IMR-90 (cell line): ENCODE measurements at regions not wholly inside any gene's neighbourhood (a gene's known extent, or its start where the extent isn't known, plus 50 kb on each side); places are given as distances from the start of the nearest gene placed in this dataset.
A peak's percentile ranks its signal among the peaks of the same experiment; 100 is the strongest.
"Not testable (repeated sequence)": the region's sequence is repeated elsewhere in the genome, so short reads cannot be mapped to it uniquely, and the experiment has no call there.

Experiments
- ATAC-seq: fragments of 200-7000 bp; cut with Tn5 transposase; 2 replicates; pipeline ENCODE4 v1.9.1; 2020; ENCODE audit warnings: low read depth, mild to moderate bottlenecking, moderate library complexity
- BruUV-seq: library from RNA; stranded (reverse); fragments of 400-500 nt; replicated peaks from 2 replicates; lab custom pipeline; 2021; lab: Mats Ljungman, UMichigan
- CTCF ChIA-PET: fragments of 300-600 bp; formaldehyde crosslinking; extraction: SDS; loops from one replicate; lab custom pipeline; 2021; ENCODE audit warnings: antibody characterized with exemption; lab: Yijun Ruan, JAX
- POLR2A ChIA-PET: fragments of 300-600 bp; sonication (Branson Sonifier 250); formaldehyde crosslinking; loops from one replicate; lab custom pipeline; 2022; ENCODE audit warnings: antibody characterized with exemption; ENCODE audit not compliant: unreplicated experiment; lab: Charles Lee
- DNase-seq: peaks from one replicate; pipeline ENCODE4 v3.0.0; 2013
- H2AFZ ChIP-seq: replicated peaks from 2 replicates; pipeline ENCODE3; 2013; ENCODE audit warnings: low read length, mild to moderate bottlenecking; ENCODE audit not compliant: poor library complexity
- H2AK5ac ChIP-seq: 2 replicates; pipeline ENCODE4 v1.6.1; 2013; ENCODE audit warnings: low read depth, low read length, inconsistent platforms
- H2AK9ac ChIP-seq: replicated peaks from 2 replicates; pipeline ENCODE3; 2013; ENCODE audit warnings: mild to moderate bottlenecking, low read depth, low read length, moderate library complexity; ENCODE audit not compliant: poor library complexity
- H2BK120ac ChIP-seq: 2 replicates; pipeline ENCODE4 v1.6.1; 2013; ENCODE audit warnings: low read depth, low read length, inconsistent platforms
- H2BK15ac ChIP-seq: 3 replicates; pipeline ENCODE4 v1.6.1; 2013; ENCODE audit warnings: low read depth, low read length, inconsistent platforms
- H2BK20ac ChIP-seq: 2 replicates; pipeline ENCODE4 v1.6.1; 2013; ENCODE audit warnings: low read depth, mild to moderate bottlenecking, inconsistent platforms, low read length, moderate library complexity
- H2BK5ac ChIP-seq: 2 replicates; pipeline ENCODE4 v1.6.1; 2013; ENCODE audit warnings: mild to moderate bottlenecking, low read depth, low read length, inconsistent platforms; ENCODE audit not compliant: poor library complexity, severe bottlenecking
- H3K14ac ChIP-seq: replicated peaks from 2 replicates; pipeline ENCODE4 v1.6.1; 2013; ENCODE audit warnings: low read depth, low read length, inconsistent platforms
- H3K18ac ChIP-seq: 2 replicates; pipeline ENCODE4 v1.6.1; 2013; ENCODE audit warnings: low read depth, low read length, control low read depth
- H3K23ac ChIP-seq: 2 replicates; pipeline ENCODE4 v1.6.1; 2013; ENCODE audit warnings: low read depth, low read length, inconsistent platforms
- H3K27ac ChIP-seq: 2 replicates; pipeline ENCODE4 v1.5.1; 2013; ENCODE audit warnings: mild to moderate bottlenecking, control low read depth, low read length; ENCODE audit not compliant: insufficient read depth
- H3K27me3 ChIP-seq: 2 replicates; pipeline ENCODE4 v1.6.1; 2013; ENCODE audit warnings: low read length; ENCODE audit not compliant: control insufficient read depth, insufficient read depth
- H3K36me3 ChIP-seq: 2 replicates; pipeline ENCODE4 v1.6.1; 2013; ENCODE audit warnings: low read length, mixed read lengths; ENCODE audit not compliant: control insufficient read depth, insufficient read depth
- H3K4ac ChIP-seq: 2 replicates; pipeline ENCODE4 v1.6.1; 2013; ENCODE audit warnings: low read depth, low read length, inconsistent platforms
- H3K4me1 ChIP-seq: 2 replicates; pipeline ENCODE4 v1.6.1; 2013; ENCODE audit warnings: low read length, mixed read lengths; ENCODE audit not compliant: control insufficient read depth, insufficient read depth
- H3K4me2 ChIP-seq: 2 replicates; pipeline ENCODE4 v1.6.1; 2013; ENCODE audit warnings: low read depth, mild to moderate bottlenecking, control low read depth, low read length, moderate library complexity
- H3K4me3 ChIP-seq: 2 replicates; pipeline ENCODE4 v1.5.1; 2013; ENCODE audit warnings: low read depth, mild to moderate bottlenecking, control low read depth, low read length, moderate library complexity; ENCODE audit not compliant: insufficient read depth
- H3K56ac ChIP-seq: 2 replicates; pipeline ENCODE4 v1.6.1; 2013; ENCODE audit warnings: low read length, inconsistent platforms; ENCODE audit not compliant: insufficient read depth; ENCODE audit errors: extremely low read depth
- H3K79me1 ChIP-seq, 2 experiments: 2 replicates each; pipeline ENCODE4 v1.6.1; 2013; ENCODE audit warnings: low read length in 2 of 2, inconsistent platforms in 1 of 2, low read depth in 1 of 2
- H3K9ac ChIP-seq: 2 replicates; pipeline ENCODE4 v1.6.1; 2013; ENCODE audit warnings: low read depth, low read length, control low read depth
- H3K9me1 ChIP-seq: 2 replicates; pipeline ENCODE4 v1.6.1; 2013; ENCODE audit warnings: low read length, inconsistent platforms; ENCODE audit not compliant: insufficient read depth
- H3K9me3 ChIP-seq: 2 replicates; pipeline ENCODE4 v1.6.1; 2013; ENCODE audit warnings: low read length; ENCODE audit not compliant: control insufficient read depth, insufficient read depth
- H4K20me1 ChIP-seq: 2 replicates; pipeline ENCODE4 v1.6.1; 2013; ENCODE audit warnings: low read length, inconsistent platforms; ENCODE audit not compliant: insufficient read depth
- H4K5ac ChIP-seq: 2 replicates; pipeline ENCODE4 v1.6.1; 2013; ENCODE audit warnings: mild to moderate bottlenecking, low read depth, low read length, control low read depth
- H4K8ac ChIP-seq, 2 experiments: 2 replicates each; pipeline ENCODE4 v1.6.1; 2013; ENCODE audit warnings: low read depth in 2 of 2, low read length in 2 of 2, control low read depth in 1 of 2, inconsistent platforms in 1 of 2
- H4K91ac ChIP-seq: 2 replicates; pipeline ENCODE4 v1.6.1; 2013; ENCODE audit warnings: low read depth, low read length, inconsistent platforms; ENCODE audit not compliant: insufficient read depth
- SMC3 ChIP-seq: fragments of 150-350 bp; IDR thresholded peaks from 2 replicates; pipeline ENCODE4 v1.6.1; 2016; ENCODE audit warnings: low read depth, mild to moderate bottlenecking, antibody characterized with exemption, low read length, moderate library complexity
- WGBS, 2 experiments: methylation state at CpG; one replicate each; pipeline versions ENCODE4 v1.1.5 to v1.1.7; 2013; ENCODE audit warnings: missing lambda C conversion rate in 2 of 2; ENCODE audit not compliant: insufficient read length in 1 of 2; ENCODE audit errors: extremely low coverage in 2 of 2; 5-methylcytosine and 5-hydroxymethylcytosine counted together
- dilution Hi-C: fragments of 300-500 bp; cut with HindIII; formaldehyde crosslinking; loops from one replicate; pipeline ENCODE4 v1.14.3; 2018; ENCODE audit warnings: low sequenced_read_pairs; ENCODE audit not compliant: unreplicated experiment
- in situ Hi-C: fragments of 300-500 bp; cut with MboI; formaldehyde crosslinking; loops from 3 replicates; pipeline ENCODE4 v1.14.3; 2019; ENCODE audit warnings: low sequenced_read_pairs, inconsistent platforms, mixed read lengths
- intact Hi-C: fragments of 100-400 bp; cut with micrococcal nuclease; formaldehyde crosslinking; loops from 2 replicates; pipeline ENCODE4 v1.10.0; 2022
- TF ChIP-seq, protein P1 (sequence below): fragments of 150-350 bp; IDR thresholded peaks from 2 replicates; pipeline ENCODE4 v1.6.1; 2017; ENCODE audit warnings: mild to moderate bottlenecking, antibody characterized with exemption, low read length, low read depth

DNA sequence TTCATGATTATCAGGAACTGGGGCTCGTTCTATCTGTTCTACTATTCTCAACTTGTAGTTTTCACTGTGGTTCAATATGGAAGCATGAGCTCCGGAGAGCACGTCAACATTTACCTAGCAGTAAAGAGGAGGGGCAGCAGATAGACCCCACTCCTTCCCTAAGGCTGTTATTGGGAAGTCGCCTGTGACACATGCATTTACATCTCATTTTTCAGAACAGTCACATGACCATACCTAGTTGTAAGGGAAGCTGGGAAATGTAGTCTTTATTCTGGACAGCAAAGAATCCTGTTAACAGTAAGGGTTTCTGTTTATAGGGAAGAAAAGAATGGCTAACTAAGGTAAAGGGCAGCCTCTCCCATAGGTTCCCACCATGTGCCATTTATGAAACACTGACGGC, 158.3 kb downstream of the ZFP64 start:
- Histone ChIP-seq H2BK15ac (peak overlapping the region; percentile 58; the same call in 2 of the 3 replicates), H3K79me1 (no peaks in the 10 kb centered on the region; a peak in 1 of 4 replicates), H2BK20ac (peak overlapping the region; percentile 55), H4K8ac (peak overlapping the region; percentile 13 to 45; a peak in 3 of 4 replicates), H3K4ac (peak overlapping the region; percentile 24; the same call in 1 of the 2 replicates), H3K56ac (no peak overlapping the region), H3K4me2 (no peak overlapping the region), H4K20me1 (no peaks in the 10 kb centered on the region), H3K23ac (0 out of 2 replicates have a peak overlapping the region, but pooled peaks have one; percentile 4), H2AK5ac (peak overlapping the region; percentile 14; the same call in 1 of the 2 replicates), H2BK5ac (peak overlapping the region; percentile 9), H3K9ac (no peak overlapping the region), H4K91ac (peak overlapping the region; percentile 27; the same call in 1 of the 2 replicates), H2AFZ (no peak overlapping the region), H3K4me1 (peaks cover 17% of the 10 kb centered on the region), H3K4me3 (no peak overlapping the region), H3K36me3 (no peaks in the 10 kb centered on the region), H4K5ac (peak overlapping the region; percentile 65; the same call in 1 of the 2 replicates), H3K27ac (peak overlapping the region; percentile 17; the same call in 1 of the 2 replicates), H3K9me3 (no peaks in the 10 kb centered on the region), H3K27me3 (no peaks in the 10 kb centered on the region), H3K9me1 (peaks cover 11% of the 10 kb centered on the region), H2AK9ac (no peak overlapping the region), H3K18ac (peak overlapping the region; percentile 39; the same call in 1 of the 2 replicates), H3K14ac (peak overlapping the region; percentile 10; the same call in 1 of the 2 replicates), H2BK120ac (peak overlapping the region; percentile 56)
- in situ Hi-C loops (no loop called here), intact Hi-C loops (no loop called here), dilution Hi-C loops (no loop called here)
- ATAC-seq (no peak), DNase-seq (peak; percentile 38)
- CTCF ChIA-PET = interaction anchor here (0.9 kb wide), 1 partner anchor 47 kb away, joined by 3 read pairs; no protein-coding TSS in a partner anchor
- 100% methylated on average over 1 of the region's 5 CpGs; no CpG with 5 or more reads in 1 of the 2 experiments for WGBS, 2 experiments
- TF ChIP-seq, protein P1, sequence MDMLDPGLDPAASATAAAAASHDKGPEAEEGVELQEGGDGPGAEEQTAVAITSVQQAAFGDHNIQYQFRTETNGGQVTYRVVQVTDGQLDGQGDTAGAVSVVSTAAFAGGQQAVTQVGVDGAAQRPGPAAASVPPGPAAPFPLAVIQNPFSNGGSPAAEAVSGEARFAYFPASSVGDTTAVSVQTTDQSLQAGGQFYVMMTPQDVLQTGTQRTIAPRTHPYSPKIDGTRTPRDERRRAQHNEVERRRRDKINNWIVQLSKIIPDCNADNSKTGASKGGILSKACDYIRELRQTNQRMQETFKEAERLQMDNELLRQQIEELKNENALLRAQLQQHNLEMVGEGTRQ = peak; percentile 76
- TF ChIP-seq SMC3 = no peak
- POLR2A ChIA-PET = no interaction called here
- BruUV-seq = no TSS peak

DNA sequence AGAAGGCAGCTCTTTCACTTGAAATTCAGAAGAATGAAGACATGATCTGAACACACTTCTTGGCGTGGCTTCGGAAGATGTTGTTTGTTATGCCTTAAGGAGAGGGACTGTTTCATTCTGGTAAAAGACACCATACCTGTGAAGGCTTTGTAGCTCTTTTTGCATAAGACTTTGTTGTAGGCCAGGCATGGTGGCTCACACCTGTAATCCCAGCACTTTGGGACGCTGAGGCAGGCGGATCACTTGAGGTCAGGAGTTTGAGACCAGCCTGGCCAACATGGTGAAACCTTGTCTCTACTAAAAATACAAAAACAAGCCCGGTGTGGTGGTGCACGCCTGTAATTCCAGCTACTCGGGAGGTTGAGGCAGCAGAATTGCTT, 159.3 kb downstream of the ZFP64 start:
- peak overlapping the region; percentile 98 for H2BK120ac ChIP-seq
- peaks cover 11% of the 10 kb centered on the region for H3K9me1 ChIP-seq
- H3K56ac ChIP-seq = peak overlapping the region; percentile 88
- H3K23ac ChIP-seq = peak overlapping the region; percentile 92
- H2BK20ac ChIP-seq = peak overlapping the region; percentile 97
- H4K20me1 ChIP-seq, intact Hi-C loops, H3K4me3 ChIP-seq, H2AFZ ChIP-seq, DNase-seq, H3K36me3 ChIP-seq, H3K27me3 ChIP-seq, in situ Hi-C loops, BruUV-seq, dilution Hi-C loops, H3K9me3 ChIP-seq, H3K79me1 ChIP-seq, ATAC-seq: not testable (repeated sequence)
- H3K9ac ChIP-seq = peak overlapping the region; percentile 41; the same call in 1 of the 2 replicates
- peak overlapping the region; percentile 97 for H4K91ac ChIP-seq
- peak overlapping the region; percentile 96 for H3K27ac ChIP-seq
- peak overlapping the region; percentile 6 for H2AK9ac ChIP-seq
- ChIA-PET CTCF (interaction anchor here (0.7 kb wide), 1 partner anchor 719 kb away, joined by 7 read pairs; no protein-coding TSS in a partner anchor), POLR2A (interaction anchor here (1.4 kb wide), 1 partner anchor 10 kb away, joined by 3 read pairs; no protein-coding TSS in a partner anchor)
- H2BK15ac ChIP-seq = peak overlapping the region; percentile 94
- peak overlapping the region; percentile 97 for H2BK5ac ChIP-seq
- H3K4me2 ChIP-seq = peak overlapping the region; percentile 11; the same call in 1 of the 2 replicates
- H2AK5ac ChIP-seq = peak overlapping the region; percentile 91
- peak overlapping the region; percentile 93 for H4K5ac ChIP-seq
- H3K14ac ChIP-seq = peak overlapping the region; percentile 88
- H3K18ac ChIP-seq = peak overlapping the region; percentile 98
- peak overlapping the region; percentile 86 for H3K4ac ChIP-seq
- peak overlapping the region; percentile 83 to 86 for H4K8ac ChIP-seq
- 100% methylated on average over 2 of the region's 7 CpGs; no CpG with 5 or more reads in 1 of the 2 experiments for WGBS, 2 experiments
- peaks cover 17% of the 10 kb centered on the region for H3K4me1 ChIP-seq
